NB4 (cell line): ENCODE measurements at regions not wholly inside any gene's neighbourhood (a gene's known extent, or its start where the extent isn't known, plus 50 kb on each side); places are given as distances from the start of the nearest gene placed in this dataset.

ENCODE experiments used
- CTCF ChIP-seq: IDR thresholded peaks from one replicate; pipeline ENCODE4 v1.5.1; 2012; ENCODE audit warnings: low read depth, low read length
- POLR2A ChIP-seq: IDR thresholded peaks from 2 replicates; pipeline ENCODE4 v1.6.1; 2011; ENCODE audit warnings: mild to moderate bottlenecking; ENCODE audit not compliant: insufficient read length; ENCODE audit errors: extremely low read depth

- no peak for TF ChIP-seq CTCF
- no peak for TF ChIP-seq POLR2A
These were observed 78.5 kb upstream of the NTRK3 start for GRCh38 chr15:88335074-88335473.
